ENCODE measurements at regions not wholly inside any gene's neighbourhood (a gene's known extent, or its start where the extent isn't known, plus 50 kb on each side); places are given as distances from the start of the nearest gene placed in this dataset.
"Not testable (repeated sequence)": the region's sequence is repeated elsewhere in the genome, so short reads cannot be mapped to it uniquely, and the experiment has no call there.

DNA sequence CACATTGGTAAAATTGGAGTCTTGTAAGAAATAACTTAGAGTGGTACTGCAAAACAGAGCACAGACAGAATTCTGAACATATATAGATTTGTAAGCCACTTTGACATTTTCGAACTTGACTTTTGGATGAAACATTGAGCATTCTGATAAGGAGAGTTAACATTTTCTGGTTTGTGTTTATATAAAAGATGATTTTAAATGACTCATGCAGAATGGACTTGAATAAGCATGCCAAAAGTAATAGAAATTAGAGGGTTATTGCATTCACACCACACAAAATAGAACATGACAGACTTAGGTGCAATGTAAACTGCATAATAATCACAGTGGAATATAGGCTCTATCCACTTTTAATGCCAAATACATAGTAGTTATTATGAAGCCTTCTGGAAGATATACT lies 507.0 kb downstream of the DACH1 start:
- Histone ChIP-seq H3K27ac (no peak overlapping the region), H3K36me3 (no peaks in the 10 kb centered on the region), H3K9me3 (no peaks in the 10 kb centered on the region), H3K4me1 (no peaks in the 10 kb centered on the region), H3K4me3 (no peak overlapping the region), H3K27me3 (ENCODE audit: low read depth) (no peaks in the 10 kb centered on the region)
- no peak for DNase-seq
- intact Hi-C loops (cut with DNase I): no loop called here
- TF ChIP-seq, protein P1, sequence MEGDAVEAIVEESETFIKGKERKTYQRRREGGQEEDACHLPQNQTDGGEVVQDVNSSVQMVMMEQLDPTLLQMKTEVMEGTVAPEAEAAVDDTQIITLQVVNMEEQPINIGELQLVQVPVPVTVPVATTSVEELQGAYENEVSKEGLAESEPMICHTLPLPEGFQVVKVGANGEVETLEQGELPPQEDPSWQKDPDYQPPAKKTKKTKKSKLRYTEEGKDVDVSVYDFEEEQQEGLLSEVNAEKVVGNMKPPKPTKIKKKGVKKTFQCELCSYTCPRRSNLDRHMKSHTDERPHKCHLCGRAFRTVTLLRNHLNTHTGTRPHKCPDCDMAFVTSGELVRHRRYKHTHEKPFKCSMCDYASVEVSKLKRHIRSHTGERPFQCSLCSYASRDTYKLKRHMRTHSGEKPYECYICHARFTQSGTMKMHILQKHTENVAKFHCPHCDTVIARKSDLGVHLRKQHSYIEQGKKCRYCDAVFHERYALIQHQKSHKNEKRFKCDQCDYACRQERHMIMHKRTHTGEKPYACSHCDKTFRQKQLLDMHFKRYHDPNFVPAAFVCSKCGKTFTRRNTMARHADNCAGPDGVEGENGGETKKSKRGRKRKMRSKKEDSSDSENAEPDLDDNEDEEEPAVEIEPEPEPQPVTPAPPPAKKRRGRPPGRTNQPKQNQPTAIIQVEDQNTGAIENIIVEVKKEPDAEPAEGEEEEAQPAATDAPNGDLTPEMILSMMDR (IDR thresholded peaks at IDR 0.05): no peak
- ATAC-seq: no peak

DNA sequence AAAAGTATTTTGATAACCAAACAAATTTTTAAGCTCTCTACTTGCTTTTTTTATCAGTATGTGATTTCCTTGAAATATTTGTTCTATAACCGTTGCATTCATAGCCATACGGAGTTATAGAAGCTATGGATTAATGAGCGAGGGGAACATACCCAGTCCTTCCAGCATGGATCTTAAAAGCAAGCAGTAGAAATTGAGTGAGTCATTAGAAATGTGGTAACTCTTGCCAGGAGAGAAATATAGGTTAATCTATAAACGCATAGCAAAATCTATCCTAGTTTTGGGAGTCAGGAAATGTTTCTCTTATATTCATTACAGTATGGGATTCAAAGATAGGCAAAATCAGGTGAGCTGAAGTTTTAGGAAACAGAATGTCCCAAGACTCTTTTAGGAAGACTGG lies 507.4 kb downstream of the DACH1 start:
- Histone ChIP-seq H3K4me1 (no peaks in the 10 kb centered on the region), H3K27me3 (ENCODE audit: low read depth) (no peaks in the 10 kb centered on the region), H3K9me3 (no peaks in the 10 kb centered on the region), H3K4me3 (no peak overlapping the region), H3K27ac (no peak overlapping the region), H3K36me3 (no peaks in the 10 kb centered on the region)
- intact Hi-C loops (cut with DNase I): no loop called here
- DNase-seq (no peak), ATAC-seq (no peak)
- TF ChIP-seq, protein P1 (IDR thresholded peaks at IDR 0.05): no peak

DNA sequence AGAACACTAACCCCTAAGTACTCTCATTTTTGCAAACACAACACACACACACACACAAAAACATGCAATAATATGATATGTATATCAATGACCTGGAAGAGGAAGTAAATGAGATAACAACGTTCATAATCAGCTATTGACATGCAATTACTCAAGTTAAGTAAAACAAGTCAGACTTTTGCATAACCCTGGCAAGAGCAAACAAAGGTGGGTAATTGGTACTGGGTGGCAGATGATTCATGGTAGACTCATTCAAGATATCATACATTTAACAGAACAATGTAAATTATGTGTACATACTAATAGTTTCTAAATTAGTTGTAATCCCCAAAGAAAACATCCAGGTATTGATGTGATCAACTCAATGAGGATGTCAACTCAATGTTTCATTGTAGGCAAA lies 508.8 kb downstream of the DACH1 start:
- intact Hi-C loops (cut with DNase I): no loop called here
- H3K27ac ChIP-seq: no peak overlapping the region
- H3K9me3 ChIP-seq: no peaks in the 10 kb centered on the region
- no peaks in the 10 kb centered on the region for H3K27me3 ChIP-seq (ENCODE audit: low read depth)
- ATAC-seq: no peak
- TF ChIP-seq, protein P1 (IDR thresholded peaks at IDR 0.05): no peak
- no peaks in the 10 kb centered on the region for H3K4me1 ChIP-seq
- H3K36me3 ChIP-seq: no peaks in the 10 kb centered on the region
- H3K4me3 ChIP-seq: no peak overlapping the region
- no peak for DNase-seq

DNA sequence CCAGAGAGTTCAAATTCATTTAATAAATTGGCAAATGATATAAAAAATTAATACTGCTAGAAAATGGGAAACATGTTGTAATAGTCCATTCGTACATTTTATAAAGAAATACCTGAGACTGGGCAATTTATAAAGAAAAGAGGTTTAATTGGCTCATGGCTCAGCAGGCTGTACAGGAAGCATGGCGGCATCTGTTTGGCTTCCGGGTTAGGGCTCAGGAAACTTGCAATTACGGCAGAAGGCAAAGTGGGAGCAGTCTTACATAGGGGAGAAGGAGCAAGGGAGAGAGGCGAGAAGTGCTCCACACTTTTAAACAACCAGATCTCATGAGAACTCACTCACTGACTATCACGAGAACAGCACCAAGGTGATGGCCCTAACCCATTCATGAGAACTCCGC lies 512.0 kb downstream of the DACH1 start:
- H3K9me3 ChIP-seq: no peaks in the 10 kb centered on the region
- intact Hi-C loops (cut with DNase I): no loop called here
- H3K27me3 ChIP-seq (ENCODE audit: low read depth): no peaks in the 10 kb centered on the region
- TF ChIP-seq, protein P1 (IDR thresholded peaks at IDR 0.05): no peak
- H3K4me3 ChIP-seq: no peak overlapping the region
- H3K36me3 ChIP-seq: no peaks in the 10 kb centered on the region
- no peaks in the 10 kb centered on the region for H3K4me1 ChIP-seq
- DNase-seq (no peak), ATAC-seq (no peak)
- no peak overlapping the region for H3K27ac ChIP-seq

DNA sequence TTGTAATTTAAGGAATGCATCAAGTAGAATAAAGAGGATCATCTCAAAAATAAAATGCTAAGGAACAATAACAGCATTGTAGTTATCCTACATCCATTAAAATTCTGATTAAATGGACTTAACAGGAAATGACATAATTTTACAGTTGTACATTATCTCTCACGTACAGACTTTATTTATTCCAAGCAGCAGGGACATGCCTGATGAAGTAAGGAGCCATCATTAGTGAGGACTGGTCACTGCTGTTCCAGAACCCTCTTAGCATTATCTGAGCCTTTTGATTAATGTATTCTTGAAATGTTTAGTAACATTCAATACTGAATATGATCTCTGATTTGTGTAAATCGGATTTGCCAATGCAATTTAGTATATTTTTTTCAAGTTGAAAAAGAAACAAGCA lies 516.1 kb downstream of the DACH1 start:
- no peaks in the 10 kb centered on the region for H3K9me3 ChIP-seq
- ATAC-seq (no peak), DNase-seq (no peak)
- intact Hi-C loops (cut with DNase I): no loop called here
- H3K36me3 ChIP-seq: no peaks in the 10 kb centered on the region
- TF ChIP-seq, protein P1 (IDR thresholded peaks at IDR 0.05): no peak
- no peak overlapping the region for H3K4me3 ChIP-seq
- no peaks in the 10 kb centered on the region for H3K27me3 ChIP-seq (ENCODE audit: low read depth)
- H3K4me1 ChIP-seq: no peaks in the 10 kb centered on the region
- H3K27ac ChIP-seq: no peak overlapping the region

DNA sequence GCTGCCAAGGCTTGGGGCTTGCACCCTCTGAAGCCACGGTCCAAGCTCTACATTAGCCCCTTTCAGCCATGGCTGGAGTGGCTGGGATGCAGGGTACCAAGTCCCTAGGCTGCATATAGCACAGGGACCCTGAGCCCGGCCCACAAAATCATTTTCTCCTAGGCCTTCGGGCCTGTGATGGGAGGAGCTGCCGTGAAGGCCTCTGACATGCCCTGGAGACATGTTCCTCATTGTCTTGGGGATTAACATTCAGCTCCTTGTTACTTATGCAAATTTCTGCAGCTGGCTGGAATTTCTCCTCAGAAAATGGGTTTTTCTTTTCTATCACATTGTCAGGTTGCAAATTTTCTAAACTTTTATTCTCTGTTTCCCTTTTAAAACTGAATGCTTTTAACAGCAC lies 521.1 kb downstream of the DACH1 start:
- H3K9me3 ChIP-seq; H3K4me3 ChIP-seq; intact Hi-C loops (cut with DNase I); DNase-seq; H3K4me1 ChIP-seq; H3K27ac ChIP-seq; H3K27me3 ChIP-seq (ENCODE audit: low read depth); ATAC-seq; H3K36me3 ChIP-seq: not testable (repeated sequence)
